Skeletal muscle tissue (tissue), 4 donors: ENCODE measurements at regions not wholly inside any gene's neighbourhood (a gene's known extent, or its start where the extent isn't known, plus 50 kb on each side); places are given as distances from the start of the nearest gene placed in this dataset. TPM values are rescaled to one million over a fixed set of nuclear protein-coding genes. Genes with fewer than 3 reads are reported as not detected.

Experiments used
- H3K27ac ChIP-seq: one replicate; pipeline ENCODE4 v1.7.0; 2013; ENCODE audit warnings: mild to moderate bottlenecking, low read depth, low read length, inconsistent platforms
- H3K27me3 ChIP-seq, 3 donors: one replicate each; pipeline ENCODE4 v1.7.0; 2013; ENCODE audit warnings: low read length in 3 of 3; ENCODE audit not compliant: control insufficient read depth in 3 of 3, insufficient read depth in 3 of 3
- H3K36me3 ChIP-seq, 3 donors: one replicate each; pipeline ENCODE4 v1.7.0; 2013; ENCODE audit warnings: low read length in 3 of 3; ENCODE audit not compliant: control insufficient read depth in 3 of 3, insufficient read depth in 3 of 3
- H3K4me1 ChIP-seq, 3 donors: one replicate each; pipeline ENCODE4 v1.7.0; 2013; ENCODE audit warnings: low read length in 3 of 3, mild to moderate bottlenecking in 3 of 3; ENCODE audit not compliant: control insufficient read depth in 3 of 3, insufficient read depth in 3 of 3
- H3K4me3 ChIP-seq, 3 donors: one replicate each; pipeline ENCODE4 v1.7.0; 2013; ENCODE audit warnings: low read length in 3 of 3
- H3K9ac ChIP-seq, 3 donors: one replicate each; pipeline ENCODE4 v1.7.0; 2013; ENCODE audit warnings: low read length in 3 of 3, mild to moderate bottlenecking in 3 of 3, moderate library complexity in 2 of 3, low read depth in 1 of 3
- H3K9me3 ChIP-seq, 3 donors: one replicate each; pipeline ENCODE4 v1.7.0; 2013; ENCODE audit warnings: low read length in 3 of 3; ENCODE audit not compliant: control insufficient read depth in 3 of 3
- small RNA-seq: library from RNA; depleted of rRNA; stranded (forward); fragments of <200 nt; gene quantifications from one replicate; pipeline ENCODE3, GENCODE V24; 2014
- donor health status: Osteomylitis.

DNA sequence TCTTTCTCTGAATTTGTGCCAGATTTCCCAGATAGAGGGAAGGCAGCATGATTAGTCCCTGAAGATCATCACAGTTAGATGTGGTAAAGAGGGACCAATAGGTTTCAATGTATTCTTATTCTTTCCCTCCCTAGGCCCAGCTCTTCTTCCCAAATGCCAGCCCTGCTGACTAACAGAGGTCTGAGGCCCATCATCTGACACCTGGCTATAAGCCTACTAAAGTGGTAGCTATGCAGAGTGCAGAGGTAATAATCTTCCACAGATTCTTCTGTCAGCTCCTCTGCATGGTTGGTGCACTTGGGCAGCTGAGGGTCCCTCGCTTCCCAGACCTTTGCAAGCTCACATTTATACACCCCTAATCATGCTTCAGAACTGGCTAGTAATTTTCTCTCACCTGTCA lies 63.7 kb upstream of the PZP start:
- no peaks in the 10 kb centered on the region for H3K9me3 ChIP-seq
- no peak overlapping the region for H3K4me3 ChIP-seq
- H3K9ac ChIP-seq: no peak overlapping the region

DNA sequence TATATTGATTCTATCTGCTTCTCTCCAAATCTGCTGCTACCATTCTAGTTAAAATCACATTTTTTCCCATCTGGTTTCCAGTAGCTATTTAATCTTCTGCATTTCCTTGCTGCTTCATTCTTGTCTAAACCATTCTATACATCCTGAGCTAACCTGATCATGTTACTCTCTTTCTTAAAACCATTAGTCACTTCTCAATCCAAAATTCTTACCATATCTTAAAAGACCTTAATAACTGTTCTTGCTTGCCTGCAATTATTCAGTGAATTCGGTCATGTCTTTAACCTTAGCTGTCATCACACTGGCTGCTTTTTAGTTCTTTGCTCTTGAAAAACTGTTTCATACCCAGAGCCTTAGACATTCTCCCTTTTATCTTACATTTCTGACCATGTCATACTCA lies 56.4 kb upstream of the PZP start:
- H3K9ac ChIP-seq: no peak overlapping the region
- no peaks in the 10 kb centered on the region for H3K9me3 ChIP-seq
- no peaks in the 10 kb centered on the region for H3K4me1 ChIP-seq
- H3K4me3 ChIP-seq: no peak overlapping the region
- H3K36me3 ChIP-seq: no peaks in the 10 kb centered on the region
- H3K27ac ChIP-seq: no peak overlapping the region
- no peaks in the 10 kb centered on the region for H3K27me3 ChIP-seq

More for the DNA sequence above, 63.7 kb upstream of the PZP start:
- no peaks in the 10 kb centered on the region for H3K36me3 ChIP-seq
- H3K27ac ChIP-seq: no peak overlapping the region
- H3K27me3 ChIP-seq: no peaks in the 10 kb centered on the region
- H3K4me1 ChIP-seq: no peaks in the 10 kb centered on the region

DNA sequence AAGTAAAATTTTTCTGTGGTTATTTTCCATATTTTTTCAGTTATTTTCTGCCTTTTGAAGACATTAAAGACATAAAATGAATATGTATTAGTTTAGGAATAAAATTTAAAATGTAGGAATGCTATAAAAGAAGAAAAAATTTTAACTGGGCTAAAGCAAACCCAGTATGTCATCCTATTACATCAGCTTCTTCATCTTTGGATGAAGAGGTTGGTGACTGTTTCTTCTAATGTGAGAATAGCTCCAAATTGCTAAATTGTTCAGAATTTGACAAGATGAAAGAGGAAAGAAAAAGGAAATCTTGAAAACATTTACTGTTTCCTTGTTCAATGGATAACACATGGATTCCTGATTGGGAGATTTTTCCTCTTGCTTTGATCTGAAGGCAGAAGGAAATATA lies 52.7 kb upstream of the PZP start:
- Histone ChIP-seq H3K9me3 (no peaks in the 10 kb centered on the region), H3K27ac (no peak overlapping the region), H3K36me3 (no peaks in the 10 kb centered on the region), H3K4me1 (no peaks in the 10 kb centered on the region), H3K27me3 (no peaks in the 10 kb centered on the region), H3K9ac (no peak overlapping the region), H3K4me3 (no peak overlapping the region)

DNA sequence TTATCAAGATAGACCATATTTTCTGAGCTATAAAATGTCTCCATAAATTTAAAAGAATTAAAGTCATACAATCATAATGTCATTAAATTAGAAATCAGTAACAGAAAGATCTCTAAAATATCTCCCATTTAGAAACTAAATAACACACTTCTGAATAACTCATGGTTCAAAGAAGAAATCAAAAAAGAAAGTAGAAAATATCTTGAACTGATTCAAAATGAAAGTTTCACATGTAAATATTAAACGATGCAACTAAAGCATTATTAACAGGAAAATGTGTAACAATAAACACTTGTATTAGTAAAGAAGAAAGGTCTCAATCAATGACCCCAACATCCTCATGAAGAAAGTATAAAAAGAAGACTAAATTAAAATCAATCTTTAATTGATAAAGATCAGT lies 50.5 kb upstream of the PZP start:
- Histone ChIP-seq H3K9ac (no peak overlapping the region), H3K4me1 (no peaks in the 10 kb centered on the region)

More for the DNA sequence above, 50.5 kb upstream of the PZP start:
- H3K36me3 ChIP-seq: no peaks in the 10 kb centered on the region
- H3K27ac ChIP-seq: no peak overlapping the region
- no peaks in the 10 kb centered on the region for H3K27me3 ChIP-seq
- no peaks in the 10 kb centered on the region for H3K9me3 ChIP-seq
- no peak overlapping the region for H3K4me3 ChIP-seq

Small RNAs in the stretch of these regions (small RNA-seq; reads per million reads assigned to genes)
- gene RF00072: not detected
